A673 (cell line): ENCODE measurements at regions not wholly inside any gene's neighbourhood (a gene's known extent, or its start where the extent isn't known, plus 50 kb on each side); places are given as distances from the start of the nearest gene placed in this dataset.

Experiments used
- BruUV-seq: library from RNA; stranded (reverse); fragments of 400-500 nt; replicated peaks from 2 replicates; lab custom pipeline; 2021; lab: Mats Ljungman, UMichigan
- CTCF ChIA-PET: fragments of 300-600 bp; sonication (Branson Sonifier 250); formaldehyde crosslinking; loops from one replicate; lab custom pipeline; 2022; ENCODE audit warnings: antibody characterized with exemption; lab: Charles Lee
- POLR2A ChIA-PET: fragments of 300-600 bp; sonication (Branson Sonifier 250); formaldehyde crosslinking; loops from one replicate; lab custom pipeline; 2022; ENCODE audit warnings: antibody characterized with exemption; ENCODE audit not compliant: low non-redundant PET; lab: Charles Lee
- DNase-seq: peaks from one replicate; pipeline ENCODE4 v3.0.0-alpha.2; 2015; ENCODE audit warnings: low spot score
- H3K27ac ChIP-seq: fragments of 200-600 bp; sonication (generic); 2 replicates; pipeline ENCODE4 v1.5.1; 2016; ENCODE audit warnings: mixed run types, low read depth, mild to moderate bottlenecking, mixed read lengths, antibody characterized with exemption, low read length; ENCODE audit not compliant: poor library complexity, severe bottlenecking
- H3K27me3 ChIP-seq: fragments of 200-600 bp; sonication (generic); replicated peaks from 2 replicates; pipeline ENCODE4 v1.6.1; 2017; ENCODE audit warnings: mixed run types, low read depth, mild to moderate bottlenecking, mixed read lengths, antibody characterized with exemption, low read length; ENCODE audit not compliant: insufficient read depth, poor library complexity
- H3K36me3 ChIP-seq: fragments of 200-600 bp; sonication (generic); 2 replicates; pipeline ENCODE4 v1.6.1; 2016; ENCODE audit warnings: mixed run types, mild to moderate bottlenecking, mixed read lengths, antibody characterized with exemption, low read length; ENCODE audit not compliant: insufficient read depth, poor library complexity, severe bottlenecking
- H3K4me1 ChIP-seq: fragments of 200-600 bp; sonication (generic); 2 replicates; pipeline ENCODE4 v1.6.1; 2017; ENCODE audit warnings: mixed run types, mild to moderate bottlenecking, mixed read lengths, antibody characterized with exemption, low read length; ENCODE audit not compliant: insufficient read depth, poor library complexity, severe bottlenecking
- H3K4me3 ChIP-seq: fragments of 200-600 bp; sonication (generic); 2 replicates; pipeline ENCODE4 v1.5.1; 2016; ENCODE audit warnings: low read depth, mixed run types, mild to moderate bottlenecking, mixed read lengths, low read length; ENCODE audit not compliant: poor library complexity, severe bottlenecking
- H3K9me3 ChIP-seq: fragments of 200-600 bp; sonication (generic); 2 replicates; pipeline ENCODE4 v1.6.1; 2016; ENCODE audit warnings: mixed run types, low read depth, mild to moderate bottlenecking, mixed read lengths, antibody characterized with exemption, low read length; ENCODE audit not compliant: poor library complexity, severe bottlenecking
- CTCF ChIP-seq: fragments of 300-800, 200-600 bp; sonication (generic); conservative IDR thresholded peaks from 2 replicates; pipeline ENCODE4 v1.5.1; 2017; ENCODE audit warnings: low read depth, mild to moderate bottlenecking, antibody characterized with exemption, low read length, moderate library complexity, mixed read lengths
- EZH2 ChIP-seq: fragments of 200-600 bp; sonication (generic); IDR thresholded peaks from 2 replicates; pipeline ENCODE4 v1.6.1; 2017; ENCODE audit warnings: borderline replicate concordance, low read depth, mild to moderate bottlenecking, mixed read lengths, antibody characterized with exemption, low read length; ENCODE audit not compliant: poor library complexity, severe bottlenecking
- intact Hi-C: fragments of 100-400 bp; cut with micrococcal nuclease; formaldehyde crosslinking; loops from one replicate; pipeline ENCODE4 v1.10.0; 2022; ENCODE audit not compliant: unreplicated experiment

- BruUV-seq: no TSS peak
- intact Hi-C loops: no loop called here
Measured at GRCh38 chr13:109875746-109876145, 89.4 kb upstream of the IRS2 start.

GRCh38 chr13:109874484-109875454 lies 88.4 kb upstream of the IRS2 start:
- intact Hi-C loops: no loop called here
- H3K4me3 ChIP-seq: no peak overlapping the region
- ChIA-PET POLR2A (no interaction called here), CTCF (no interaction called here)
- H3K27ac ChIP-seq: no peak overlapping the region
- no peaks in the 10 kb centered on the region for H3K27me3 ChIP-seq
- H3K4me1 ChIP-seq: no peaks in the 10 kb centered on the region
- DNase-seq: no peak
- BruUV-seq: no TSS peak
- H3K9me3 ChIP-seq: no peaks in the 10 kb centered on the region
- no peaks in the 10 kb centered on the region for H3K36me3 ChIP-seq
- no peak for TF ChIP-seq CTCF
- no peak for TF ChIP-seq EZH2

More at GRCh38 chr13:109875746-109876145, 89.4 kb upstream of the IRS2 start:
- DNase-seq: no peak
- Histone ChIP-seq H3K36me3 (no peaks in the 10 kb centered on the region), H3K4me1 (no peaks in the 10 kb centered on the region), H3K4me3 (no peak overlapping the region), H3K9me3 (no peaks in the 10 kb centered on the region), H3K27ac (no peak overlapping the region), H3K27me3 (no peaks in the 10 kb centered on the region)
- CTCF ChIA-PET: no interaction called here
- TF ChIP-seq EZH2: no peak
- TF ChIP-seq CTCF: no peak
- POLR2A ChIA-PET: no interaction called here

DNA sequence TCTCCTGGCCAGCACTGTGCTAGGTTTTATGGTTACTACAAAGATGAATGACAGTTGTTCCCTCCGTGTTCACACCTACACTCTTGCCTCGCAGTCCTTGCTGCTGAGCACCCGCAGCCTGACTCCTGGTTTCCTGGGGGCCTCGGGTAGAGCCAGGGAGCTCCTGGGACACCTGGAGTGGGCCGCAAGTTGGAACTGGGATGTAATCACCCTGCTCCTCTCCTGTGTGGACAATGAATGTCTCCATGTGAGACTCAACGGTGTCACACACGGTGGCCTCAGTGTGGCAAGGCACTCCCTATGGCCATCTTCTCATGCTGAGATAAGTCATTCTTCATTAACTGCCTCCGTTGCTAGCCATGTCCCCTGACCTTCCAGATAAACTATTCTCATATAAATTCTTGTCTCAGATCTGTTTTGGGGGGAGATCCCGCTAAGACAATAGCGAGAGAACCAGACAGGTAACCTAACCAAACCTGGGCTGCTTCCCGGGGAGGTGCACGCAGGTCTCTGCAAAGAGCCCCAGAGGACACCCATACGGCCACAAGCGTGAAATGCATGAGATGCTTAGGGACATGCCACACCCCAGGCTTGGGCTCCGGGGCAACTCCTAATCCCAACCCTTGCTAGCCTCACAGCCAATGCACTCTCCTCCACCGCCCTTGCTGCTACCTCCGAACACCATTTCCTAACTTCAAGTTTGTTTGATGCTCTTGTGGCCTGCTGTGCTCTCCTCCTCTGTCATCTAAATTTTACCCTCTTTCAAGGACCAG lies 87.2 kb upstream of the IRS2 start:
- BruUV-seq: no TSS peak
- Histone ChIP-seq H3K27ac (no peak overlapping the region), H3K36me3 (no peaks in the 10 kb centered on the region), H3K9me3 (no peaks in the 10 kb centered on the region), H3K4me3 (no peak overlapping the region), H3K27me3 (no peaks in the 10 kb centered on the region), H3K4me1 (no peaks in the 10 kb centered on the region)
- POLR2A ChIA-PET: no interaction called here
- intact Hi-C loops: no loop called here
- TF ChIP-seq EZH2 (no peak), CTCF (no peak)
- CTCF ChIA-PET: no interaction called here
- DNase-seq: no peak
